HL-60 (cell line): ENCODE measurements at regions not wholly inside any gene's neighbourhood (a gene's known extent, or its start where the extent isn't known, plus 50 kb on each side); places are given as distances from the start of the nearest gene placed in this dataset.

Experiments
- DNase-seq, 2 experiments: peaks; one replicate each; pipeline ENCODE4 v3.0.0-alpha.2; 2010 to 2020; ENCODE audit warnings: low read depth in 1 of 2, low spot score in 1 of 2
- H3K27ac ChIP-seq: fragments of 250-450 bp; sonication (Bioruptor Pico); replicated peaks from 2 replicates; pipeline ENCODE4 v1.5.1; 2020; ENCODE audit warnings: mild to moderate bottlenecking, moderate library complexity
- H3K27me3 ChIP-seq: fragments of 250-450 bp; sonication (Bioruptor Pico); 2 replicates; pipeline ENCODE4 v1.5.1; 2021; ENCODE audit warnings: mild to moderate bottlenecking, moderate library complexity; ENCODE audit not compliant: insufficient read depth, poor library complexity, severe bottlenecking
- H3K4me3 ChIP-seq: replicated peaks from 2 replicates; pipeline ENCODE4 v1.5.1; 2011; ENCODE audit warnings: mild to moderate bottlenecking, control low read depth, low read length; ENCODE audit not compliant: insufficient read depth
- CTCF ChIP-seq: IDR thresholded peaks from one replicate; pipeline ENCODE4 v1.5.1; 2011; ENCODE audit warnings: low read length, control low read depth, inconsistent platforms; ENCODE audit not compliant: insufficient read depth
- GABPA ChIP-seq: IDR thresholded peaks from 2 replicates; pipeline ENCODE4 v1.6.1; 2012; ENCODE audit warnings: low read depth
- POLR2AphosphoS5 ChIP-seq: IDR thresholded peaks from 2 replicates; pipeline ENCODE4 v1.6.1; 2012; ENCODE audit warnings: low read depth
- REST ChIP-seq: IDR thresholded peaks from 2 replicates; pipeline ENCODE4 v1.6.1; 2012; ENCODE audit warnings: low read depth; ENCODE audit not compliant: insufficient replicate concordance
- SPI1 ChIP-seq: IDR thresholded peaks from 2 replicates; pipeline ENCODE4 v1.6.1; 2012; ENCODE audit warnings: low read depth, mild to moderate bottlenecking, borderline replicate concordance

- Histone ChIP-seq H3K27ac (no peak overlapping the region), H3K4me3 (no peak overlapping the region), H3K27me3 (no peaks in the 10 kb centered on the region)
- no peak for DNase-seq
- TF ChIP-seq CTCF (no peak), REST (no peak), SPI1 (no peak), POLR2AphosphoS5 (no peak), GABPA (no peak)
Observed at GRCh38 chr2:209094221-209094620, 329.6 kb upstream of the MAP2 start.

- no peak for DNase-seq
- Histone ChIP-seq H3K27me3 (no peaks in the 10 kb centered on the region), H3K4me3 (no peak overlapping the region), H3K27ac (no peak overlapping the region)
- TF ChIP-seq POLR2AphosphoS5 (no peak), SPI1 (no peak), CTCF (no peak), GABPA (no peak), REST (no peak)
Observed at GRCh38 chr2:209095432-209095831, 328.4 kb upstream of the MAP2 start.

- Histone ChIP-seq H3K27ac (no peak overlapping the region), H3K4me3 (no peak overlapping the region), H3K27me3 (no peaks in the 10 kb centered on the region)
- DNase-seq = no peak
- TF ChIP-seq CTCF (no peak), POLR2AphosphoS5 (no peak), GABPA (no peak), REST (no peak), SPI1 (no peak)
Observed at GRCh38 chr2:209097168-209097567, 326.7 kb upstream of the MAP2 start.
